WTC11 (cell line): ENCODE measurements at regions not wholly inside any gene's neighbourhood (a gene's known extent, or its start where the extent isn't known, plus 50 kb on each side); places are given as distances from the start of the nearest gene placed in this dataset.

Experiments used
- ATAC-seq: fragments of 200-7000 bp; cut with Tn5 transposase; 2 replicates; pipeline ENCODE4 v1.10.0; 2021; ENCODE audit warnings: mild to moderate bottlenecking, moderate library complexity
- CTCF ChIA-PET: fragments of 300-600 bp; sonication (Branson Sonifier 250); formaldehyde crosslinking; loops from one replicate; lab custom pipeline; 2021; ENCODE audit warnings: antibody characterized with exemption; lab: Charles Lee
- POLR2A ChIA-PET: fragments of 350-600 bp; sonication (Branson Sonifier 250); formaldehyde crosslinking; loops from one replicate; lab custom pipeline; 2021; ENCODE audit warnings: antibody characterized with exemption; lab: Charles Lee
- DNase-seq: peaks from one replicate; pipeline ENCODE4 v3.0.0; 2021; ENCODE audit warnings: low spot score
- H3K27ac Mint-ChIP-seq: 2 replicates; pipeline ENCODE4 v1.8.0; 2021; ENCODE audit warnings: mixed read lengths
- H3K27me3 Mint-ChIP-seq: 2 replicates; pipeline ENCODE4 v1.8.0; 2021; ENCODE audit warnings: low read depth, mild to moderate bottlenecking, moderate library complexity, mixed read lengths
- H3K36me3 Mint-ChIP-seq: 2 replicates; pipeline ENCODE4 v1.8.0; 2021; ENCODE audit warnings: mixed read lengths
- H3K4me1 Mint-ChIP-seq: 2 replicates; pipeline ENCODE4 v1.8.0; 2022; ENCODE audit warnings: mixed read lengths
- H3K4me3 Mint-ChIP-seq: 2 replicates; pipeline ENCODE4 v1.8.0; 2021; ENCODE audit warnings: mild to moderate bottlenecking, moderate library complexity, mixed read lengths
- H3K9me3 Mint-ChIP-seq: 2 replicates; pipeline ENCODE4 v1.8.0; 2021; ENCODE audit warnings: mixed read lengths
- ATF1 ChIP-seq: sonication (generic); formaldehyde crosslinking; IDR thresholded peaks from 2 replicates; pipeline ENCODE4 v1.8.1; 2023; ENCODE audit warnings: mild to moderate bottlenecking, moderate library complexity, missing genetic modification reagents
- ATF6 ChIP-seq: sonication (generic); formaldehyde crosslinking; IDR thresholded peaks from 2 replicates; pipeline ENCODE4 v1.8.1; 2023; ENCODE audit warnings: mild to moderate bottlenecking, missing genetic modification reagents
- CDX4 ChIP-seq: fragments of 250-450 bp; sonication (Bioruptor Pico); IDR thresholded peaks from 2 replicates; pipeline ENCODE4 v1.9.0; 2021; ENCODE audit warnings: moderate library complexity, mild to moderate bottlenecking, inconsistent platforms, borderline replicate concordance
- E2F1 ChIP-seq: sonication (generic); formaldehyde crosslinking; IDR thresholded peaks from 2 replicates; pipeline ENCODE4 v1.8.0; 2022; ENCODE audit warnings: mild to moderate bottlenecking, missing genetic modification reagents
- FOXP4 ChIP-seq: sonication (generic); formaldehyde crosslinking; IDR thresholded peaks from 2 replicates; pipeline ENCODE4 v1.8.0; 2022; ENCODE audit warnings: mild to moderate bottlenecking, missing genetic modification reagents
- GTF2I ChIP-seq: fragments of 250-450 bp; sonication (Bioruptor Pico); conservative IDR thresholded peaks from 2 replicates; pipeline ENCODE4 v1.4.0; 2021; ENCODE audit warnings: mild to moderate bottlenecking
- NR2C2 ChIP-seq: sonication (generic); formaldehyde crosslinking; IDR thresholded peaks from 2 replicates; pipeline ENCODE4 v1.8.0; 2022; ENCODE audit warnings: mild to moderate bottlenecking, missing genetic modification reagents
- OVOL2 ChIP-seq: fragments of 250-450 bp; sonication (Bioruptor Pico); IDR thresholded peaks from 2 replicates; pipeline ENCODE4 v1.9.0; 2021; ENCODE audit warnings: mild to moderate bottlenecking, borderline replicate concordance
- PREB ChIP-seq: sonication (generic); formaldehyde crosslinking; IDR thresholded peaks from 2 replicates; pipeline ENCODE4 v1.8.1; 2022; ENCODE audit warnings: mild to moderate bottlenecking, missing genetic modification reagents, moderate library complexity, borderline replicate concordance
- RELA ChIP-seq: sonication (generic); formaldehyde crosslinking; IDR thresholded peaks from 2 replicates; pipeline ENCODE4 v1.8.1; 2022; ENCODE audit warnings: missing genetic modification reagents, mild to moderate bottlenecking, borderline replicate concordance
- SMAD3 ChIP-seq: sonication (generic); formaldehyde crosslinking; IDR thresholded peaks from 2 replicates; pipeline ENCODE4 v1.8.0; 2022; ENCODE audit warnings: missing genetic modification reagents, mild to moderate bottlenecking, borderline replicate concordance
- SOX15 ChIP-seq: fragments of 250-450 bp; sonication (Bioruptor Pico); IDR thresholded peaks from 2 replicates; pipeline ENCODE4 v1.9.0; 2021; ENCODE audit warnings: mild to moderate bottlenecking
- TP53 ChIP-seq: sonication (generic); formaldehyde crosslinking; IDR thresholded peaks from 2 replicates; pipeline ENCODE4 v1.8.1; 2023; ENCODE audit warnings: mild to moderate bottlenecking, missing genetic modification reagents
- USF2 ChIP-seq: sonication (generic); formaldehyde crosslinking; IDR thresholded peaks from 2 replicates; pipeline ENCODE4 v1.8.1; 2023; ENCODE audit warnings: mild to moderate bottlenecking, missing genetic modification reagents, moderate library complexity
- ZNF232 ChIP-seq: sonication (generic); formaldehyde crosslinking; IDR thresholded peaks from 2 replicates; pipeline ENCODE4 v1.8.0; 2022; ENCODE audit warnings: mild to moderate bottlenecking, missing genetic modification reagents
- ZNF263 ChIP-seq: sonication (generic); formaldehyde crosslinking; IDR thresholded peaks from 2 replicates; pipeline ENCODE4 v1.8.1; 2022; ENCODE audit warnings: low read depth, mild to moderate bottlenecking, moderate library complexity, missing genetic modification reagents

GRCh38 chr5:93887678-93888077, 146.3 kb upstream of the POU5F2 start (continued):
- no peak for TF ChIP-seq OVOL2
- no peak for TF ChIP-seq TP53 (CRISPR knock-in tag)
- TF ChIP-seq ZNF263: no peak
- TF ChIP-seq RELA: no peak
- no peak for TF ChIP-seq ATF1 (CRISPR knock-in tag)

- no peak for ATAC-seq
- no peak for DNase-seq
- Mint-ChIP-seq H3K9me3 (no peaks in the 10 kb centered on the region), H3K27ac (no peak overlapping the region), H3K4me3 (no peak overlapping the region)
- CTCF ChIA-PET: interaction anchor here (0.9 to 1.0 kb wide), 2 partner anchors 12 to 85 kb away, joined by 3 read pairs; no protein-coding TSS in a partner anchor
- TF ChIP-seq ZNF232 (CRISPR knock-in tag) (no peak), ATF6 (CRISPR knock-in tag) (no peak), USF2 (CRISPR knock-in tag) (no peak), SMAD3 (CRISPR knock-in tag) (no peak), SOX15 (CRISPR knock-in tag) (no peak), GTF2I (CRISPR knock-in tag) (no peak), FOXP4 (no peak), E2F1 (CRISPR knock-in tag) (no peak), NR2C2 (CRISPR knock-in tag) (no peak), PREB (CRISPR knock-in tag) (no peak), CDX4 (CRISPR knock-in tag) (no peak)
- TF ChIP-seq, all 79 proteins: peak for 0
- Mint-ChIP-seq H3K4me1 (peaks cover 4% of the 10 kb centered on the region), H3K27me3 (no peaks in the 10 kb centered on the region), H3K36me3 (no peaks in the 10 kb centered on the region)
- POLR2A ChIA-PET: no interaction called here
Measured at GRCh38 chr5:93886917-93887361, 145.5 kb upstream of the POU5F2 start.
